NCI-H2196 (cell line): ENCODE measurements at regions not wholly inside any gene's neighbourhood (a gene's known extent, or its start where the extent isn't known, plus 50 kb on each side); places are given as distances from the start of the nearest gene placed in this dataset.

Experiments
- DNase-seq: peaks from one replicate; lab custom pipeline; 2025; ENCODE audit not compliant: unreplicated experiment; lab: John Stamatoyannopoulos, UW

DNA sequence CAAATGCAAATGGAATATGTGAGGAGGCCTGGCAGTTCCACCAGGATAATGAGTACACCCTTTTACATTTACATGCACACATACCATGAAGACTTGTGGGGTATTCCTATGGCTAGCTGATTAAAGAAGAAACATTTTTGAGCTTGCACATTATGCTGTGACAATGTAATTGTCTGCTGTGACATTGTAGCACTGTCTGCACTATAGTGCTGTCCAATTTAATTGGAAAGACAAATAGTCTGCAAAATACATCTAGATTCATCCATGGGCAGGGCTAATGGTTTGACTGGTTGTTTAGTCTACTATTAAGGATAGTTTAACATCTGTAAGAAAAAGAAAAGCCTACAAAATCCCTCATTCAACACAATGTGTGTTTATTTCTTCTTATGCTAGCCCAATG, 1005.6 kb upstream of the LRFN5 start:
- DNase-seq: no peak

DNA sequence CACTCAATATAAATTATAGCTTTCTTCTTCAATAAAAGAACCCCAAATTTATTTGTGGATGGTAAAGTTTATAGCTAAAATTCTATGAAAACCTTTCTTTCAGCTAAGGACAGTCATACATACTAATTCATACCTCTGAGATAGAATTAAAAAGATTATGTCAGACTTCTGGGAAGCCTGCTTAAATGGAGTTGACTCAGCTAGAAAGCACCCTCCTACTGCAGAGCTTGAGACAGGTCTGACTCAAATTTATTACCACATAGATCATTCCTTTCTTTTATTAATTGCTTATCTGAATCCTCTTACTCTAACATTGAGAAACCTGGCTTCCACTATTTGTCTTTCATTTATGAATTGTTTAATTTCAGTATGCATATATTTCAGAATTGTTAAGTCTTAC, 1007.0 kb upstream of the LRFN5 start:
- DNase-seq: no peak

DNA sequence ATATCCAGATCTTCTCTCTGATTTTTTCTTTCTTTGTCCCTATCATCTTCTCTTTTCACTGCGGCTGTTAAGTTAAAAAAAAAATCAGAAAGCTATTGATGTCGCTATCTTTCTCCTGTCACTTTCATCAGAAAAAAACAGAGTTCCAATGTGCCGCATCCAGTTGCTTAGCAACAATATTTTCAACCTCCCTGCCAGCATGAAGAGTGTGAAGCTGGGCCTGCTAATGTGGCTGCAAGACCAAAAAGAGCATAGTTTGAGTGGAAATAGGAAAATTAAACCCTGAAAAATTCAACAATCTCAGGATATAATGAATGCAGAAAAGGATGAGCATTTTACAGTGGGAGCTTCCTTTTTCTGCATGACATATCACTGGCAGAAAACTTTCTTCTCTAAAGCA, 1025.4 kb upstream of the LRFN5 start:
- no peak for DNase-seq

DNA sequence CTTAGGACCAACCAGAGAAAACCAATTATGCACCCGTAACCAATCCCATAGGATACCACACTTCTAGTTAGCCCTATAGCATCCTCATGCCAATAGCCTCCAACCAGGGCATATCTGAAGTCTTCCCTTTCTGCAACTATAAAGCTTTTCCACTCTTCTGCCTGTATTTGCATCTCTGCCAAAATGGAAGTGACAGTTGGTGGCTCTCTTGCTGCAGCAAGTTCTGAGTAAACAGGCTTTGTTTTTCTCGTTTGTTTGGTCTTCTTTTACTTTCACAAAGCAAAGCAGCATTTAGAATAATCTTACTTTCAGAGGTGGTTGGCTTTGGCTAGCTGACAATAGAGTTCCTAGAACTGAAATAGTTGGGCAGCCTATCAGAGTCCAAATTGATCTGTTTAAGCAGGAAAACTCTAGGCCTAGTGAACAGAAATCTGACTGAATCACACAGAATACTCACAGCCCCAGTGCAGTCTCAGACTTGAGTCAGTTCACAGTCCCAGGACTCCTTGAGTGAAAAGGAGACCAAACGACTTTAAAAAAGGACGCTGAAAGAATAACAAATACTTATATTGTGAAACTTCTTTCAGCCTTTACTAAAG, 1029.7 kb upstream of the LRFN5 start:
- no peak for DNase-seq

DNA sequence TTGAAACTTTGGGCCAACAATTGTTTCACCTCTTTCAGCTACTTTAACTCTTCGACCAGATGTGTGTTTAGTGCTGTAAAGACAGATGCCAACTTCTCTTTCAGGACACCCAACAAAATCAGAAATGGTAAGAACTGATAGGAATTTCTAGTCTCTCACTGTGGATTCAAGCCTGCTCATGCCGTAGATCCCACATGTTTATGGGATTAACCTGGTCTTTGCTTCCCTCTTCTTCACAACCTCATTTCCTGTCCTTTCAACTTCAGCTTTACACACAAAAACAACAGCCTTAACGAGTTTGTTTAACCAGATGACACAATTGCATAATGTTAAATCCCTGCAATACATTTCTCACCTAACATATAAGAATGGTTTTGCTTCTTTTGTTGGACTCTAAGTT, 1031.9 kb upstream of the LRFN5 start:
- no peak for DNase-seq

DNA sequence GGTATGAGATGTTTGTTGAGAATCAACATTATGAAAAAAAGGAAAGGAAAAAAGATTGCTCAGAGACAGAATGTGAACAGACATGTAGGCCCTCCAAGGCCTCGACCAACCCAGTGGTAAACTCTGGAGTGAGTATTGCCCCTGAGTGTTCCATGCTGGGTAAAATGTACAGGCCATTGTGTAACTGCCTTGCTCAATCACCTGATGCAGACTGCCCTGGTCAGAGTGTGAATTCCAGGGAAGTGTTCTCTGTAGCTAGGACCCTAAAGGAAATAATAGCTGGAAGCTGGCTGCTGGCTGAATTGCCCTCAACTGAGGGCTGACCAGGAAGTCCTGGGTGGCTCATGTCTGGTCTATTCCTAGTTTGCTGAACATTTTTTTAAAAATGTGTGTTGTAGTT, 1081.4 kb upstream of the LRFN5 start:
- DNase-seq: no peak

DNA sequence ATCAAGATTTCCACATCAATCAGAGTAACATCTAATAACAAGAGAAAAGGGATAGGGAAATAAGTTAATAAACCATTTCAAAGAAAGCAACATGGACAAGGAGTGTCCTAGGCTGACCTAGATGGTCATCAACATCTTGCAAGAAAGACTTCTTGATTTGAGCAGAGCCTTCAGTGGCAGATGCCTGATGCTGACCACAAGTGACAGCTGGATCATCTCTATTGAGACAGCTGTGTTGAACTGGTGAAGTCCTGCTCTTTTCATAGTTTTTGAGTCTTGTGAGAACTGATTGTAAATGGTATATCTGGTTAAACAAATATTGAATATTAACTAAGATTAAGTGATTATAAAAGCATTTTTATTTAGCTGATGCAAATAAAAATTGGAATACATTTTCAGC, 1083.6 kb upstream of the LRFN5 start:
- DNase-seq: no peak

DNA sequence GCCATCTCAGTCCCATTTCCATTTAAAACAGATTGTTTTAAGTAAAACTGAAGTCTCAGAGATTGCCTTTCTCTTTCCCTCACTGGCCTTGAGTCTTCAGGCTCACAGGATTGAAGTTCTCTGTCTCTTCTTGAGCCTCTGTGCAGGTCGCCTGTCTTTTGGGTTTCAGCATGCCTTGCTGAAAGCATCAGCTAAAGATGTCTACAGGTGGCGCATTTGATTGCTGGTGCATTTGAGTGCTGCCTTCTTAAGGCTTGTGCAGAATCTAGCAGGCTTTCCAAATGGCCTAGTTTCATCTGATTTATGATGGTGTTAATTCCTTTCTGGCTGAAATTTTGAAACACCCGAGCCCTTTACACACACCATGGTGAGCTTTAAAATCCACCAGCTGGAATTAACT, 1062.2 kb upstream of the FBXO33 start:
- DNase-seq: no peak

DNA sequence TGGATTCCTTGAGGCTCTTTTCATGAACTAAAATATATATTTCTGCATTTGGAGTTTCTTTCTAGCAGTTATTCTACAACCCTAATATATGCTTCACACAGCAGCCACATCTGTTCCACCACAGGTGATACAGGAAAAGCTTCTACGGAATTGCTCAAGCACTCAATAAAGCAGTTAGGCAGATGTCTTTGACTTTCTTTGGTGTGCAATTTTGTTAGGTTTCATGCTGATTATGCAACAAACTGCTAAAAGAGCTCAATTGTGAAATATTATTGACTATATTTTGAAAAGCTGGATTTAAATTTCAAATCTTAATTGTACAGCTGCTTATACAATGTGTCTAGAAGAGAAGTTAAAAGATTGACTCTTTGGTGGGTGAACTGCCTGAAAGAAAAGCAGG, 1055.6 kb upstream of the FBXO33 start:
- DNase-seq: no peak

DNA sequence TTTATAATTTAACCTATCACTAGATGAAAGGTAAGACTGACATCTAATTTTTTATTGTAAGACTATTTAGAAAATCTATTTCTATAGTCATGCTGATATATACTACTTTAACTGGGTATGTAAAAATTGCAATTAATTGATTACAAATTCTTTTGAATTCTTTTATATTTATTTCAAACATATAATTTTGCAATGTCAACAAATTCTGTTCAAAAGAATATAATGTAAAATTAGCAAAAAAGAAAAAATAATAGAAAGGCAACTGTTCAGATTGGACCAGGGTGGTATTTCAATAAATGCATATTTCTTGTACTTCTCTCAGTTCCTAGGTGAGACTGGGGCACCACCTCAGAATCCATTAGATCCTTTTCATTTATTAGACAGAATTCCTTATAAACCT, 1053.5 kb upstream of the FBXO33 start:
- DNase-seq: no peak

DNA sequence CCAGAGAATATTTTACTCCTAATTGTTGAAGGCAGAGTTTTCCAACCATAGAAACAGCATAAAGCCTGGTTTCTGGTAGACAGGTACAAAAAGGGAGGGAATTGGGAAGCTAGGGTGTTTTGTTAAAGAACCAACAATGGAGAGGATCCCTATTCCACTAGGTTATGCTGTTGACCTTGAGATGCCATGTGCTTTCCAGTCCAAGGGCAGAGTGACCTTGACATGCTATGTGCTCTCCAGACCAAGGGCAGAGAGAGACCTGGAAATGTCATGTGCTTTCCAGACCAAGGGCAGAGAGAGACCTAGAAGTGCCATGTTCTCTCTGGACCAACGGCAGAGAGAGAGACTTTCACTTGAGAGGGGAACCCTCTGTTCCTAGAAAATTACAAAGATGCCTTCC, 1043.8 kb upstream of the FBXO33 start:
- no peak for DNase-seq

DNA sequence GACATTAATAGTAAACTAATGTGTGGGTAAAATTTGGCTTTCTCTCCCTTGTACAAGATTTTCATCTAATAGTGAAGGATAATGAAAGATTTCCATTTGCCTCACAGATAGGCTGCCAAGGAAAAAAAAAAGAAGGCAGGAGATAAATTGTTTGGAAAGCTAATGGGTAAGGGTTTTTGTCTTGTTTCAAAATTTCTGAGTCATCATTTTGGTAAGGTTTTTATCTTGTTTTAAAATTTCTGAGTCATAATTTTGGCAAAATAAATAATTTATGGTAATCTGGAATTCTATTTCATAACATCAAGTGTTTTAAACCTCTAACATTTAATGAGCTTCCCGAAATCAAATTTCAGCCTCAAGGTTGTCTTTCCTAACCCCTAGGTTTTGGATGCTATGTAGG, 1035.7 kb upstream of the FBXO33 start:
- no peak for DNase-seq

DNA sequence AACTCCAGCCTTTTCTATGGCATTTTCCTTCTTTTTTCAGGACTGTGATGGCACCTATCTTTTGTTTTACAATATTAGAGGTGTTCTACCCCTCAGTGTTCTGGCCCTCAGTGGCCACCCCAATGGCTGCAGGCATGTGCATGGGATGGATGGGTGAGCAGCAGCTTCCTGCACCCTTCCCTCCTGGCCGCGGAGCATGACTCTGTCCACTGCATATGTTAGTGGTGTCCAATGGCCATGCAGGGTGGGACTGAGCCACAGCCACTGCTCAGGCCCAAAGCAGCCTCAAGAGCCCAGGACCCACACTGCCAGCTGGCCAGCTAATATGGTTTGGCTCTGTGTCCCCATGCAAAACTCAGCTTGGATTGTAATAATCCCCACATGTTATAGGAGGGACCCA, 1032.3 kb upstream of the FBXO33 start:
- DNase-seq: no peak

DNA sequence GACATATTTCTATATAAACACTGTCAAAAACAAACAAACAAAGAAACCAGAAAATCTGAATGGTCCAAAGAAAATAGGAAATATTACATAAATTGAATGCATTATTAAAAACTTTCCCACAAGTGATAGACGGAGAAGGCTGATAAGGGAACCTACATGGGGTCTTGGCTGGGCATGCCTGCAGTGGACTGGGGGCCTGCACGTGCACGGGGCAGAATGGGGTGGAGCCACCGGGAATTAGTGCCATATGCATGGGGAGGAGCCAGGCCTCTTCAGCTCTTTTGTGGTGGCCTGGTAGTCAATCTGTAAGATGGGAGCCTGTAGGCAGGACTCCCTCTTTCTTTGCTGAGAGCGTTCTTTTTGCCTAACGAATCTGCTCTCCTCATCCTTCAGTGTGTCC, 1031.7 kb upstream of the FBXO33 start:
- no peak for DNase-seq

DNA sequence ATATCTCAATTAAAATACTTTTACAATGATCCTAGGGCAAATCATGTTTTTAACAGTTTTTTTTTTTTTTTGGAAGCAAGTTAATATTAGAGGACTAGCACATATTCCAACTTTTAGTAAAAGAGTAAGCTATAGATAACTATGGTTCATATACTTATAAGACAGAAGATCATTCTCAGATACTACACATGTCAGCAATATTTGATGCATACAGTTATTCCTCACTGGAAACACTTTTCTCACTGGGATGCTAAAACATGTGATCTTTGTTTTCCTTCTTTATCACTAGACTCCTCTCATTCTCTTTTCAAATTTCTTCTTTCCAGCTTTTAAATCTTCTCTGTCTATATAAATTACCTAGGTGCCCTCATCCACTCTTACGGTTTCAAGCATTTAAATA, 1020.4 kb upstream of the FBXO33 start:
- no peak for DNase-seq

DNA sequence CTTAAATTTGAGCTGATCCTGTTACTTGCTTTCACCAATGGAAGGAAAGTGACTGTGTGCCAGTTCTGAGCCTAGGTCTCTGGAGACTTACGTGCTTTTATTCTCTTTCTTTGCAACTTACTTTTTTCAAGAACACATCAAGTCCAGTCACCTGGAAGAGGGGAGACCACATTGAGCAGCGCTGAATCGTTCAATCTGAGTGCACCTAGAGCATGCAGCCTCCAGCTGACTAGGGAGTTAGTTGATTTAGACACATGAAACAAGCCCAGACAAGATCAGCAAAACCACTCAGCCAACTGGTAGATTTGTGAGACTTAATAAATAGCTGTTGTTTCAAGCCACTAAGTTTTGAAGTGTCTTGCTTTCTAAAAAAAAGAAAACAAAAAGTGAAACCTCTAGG, 1014.8 kb upstream of the FBXO33 start:
- DNase-seq: no peak

DNA sequence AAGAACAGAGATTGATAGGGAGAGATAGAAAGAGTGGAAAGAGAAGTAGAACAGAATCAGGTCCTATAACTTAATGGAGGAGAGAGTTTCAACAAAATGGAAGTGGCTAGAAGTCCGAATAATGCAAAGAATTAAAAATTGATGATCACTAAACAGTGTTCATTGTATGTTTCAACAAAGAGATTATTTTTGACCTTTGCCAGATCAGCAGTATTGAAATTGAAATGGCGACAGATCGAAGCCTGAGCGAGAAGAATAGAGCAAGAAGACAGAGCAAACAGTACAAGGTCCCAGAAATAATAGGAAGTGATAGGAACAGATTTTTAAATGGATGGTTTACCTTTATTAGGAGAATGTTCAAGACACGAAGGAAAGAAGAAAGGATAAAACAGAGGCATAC, 1012.8 kb upstream of the FBXO33 start:
- no peak for DNase-seq

DNA sequence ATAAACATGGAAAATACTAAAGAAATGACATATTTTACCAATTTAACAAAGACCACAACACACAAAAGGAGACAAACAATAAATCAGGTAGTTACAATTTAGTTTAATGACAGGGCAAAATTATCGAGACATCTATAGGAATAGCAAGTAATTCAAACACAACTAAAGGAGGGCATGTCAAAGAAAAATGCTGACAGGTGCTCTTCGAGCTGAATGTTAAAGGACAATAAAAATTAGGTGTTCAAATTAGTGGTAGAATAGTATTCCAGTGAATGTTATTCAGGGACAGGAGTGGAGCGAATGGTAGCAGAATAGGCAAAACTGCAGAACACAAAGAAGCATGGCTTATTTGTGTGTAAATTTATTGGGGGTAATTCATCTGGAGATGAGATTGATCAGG, 1004.3 kb upstream of the FBXO33 start:
- DNase-seq: no peak

DNA sequence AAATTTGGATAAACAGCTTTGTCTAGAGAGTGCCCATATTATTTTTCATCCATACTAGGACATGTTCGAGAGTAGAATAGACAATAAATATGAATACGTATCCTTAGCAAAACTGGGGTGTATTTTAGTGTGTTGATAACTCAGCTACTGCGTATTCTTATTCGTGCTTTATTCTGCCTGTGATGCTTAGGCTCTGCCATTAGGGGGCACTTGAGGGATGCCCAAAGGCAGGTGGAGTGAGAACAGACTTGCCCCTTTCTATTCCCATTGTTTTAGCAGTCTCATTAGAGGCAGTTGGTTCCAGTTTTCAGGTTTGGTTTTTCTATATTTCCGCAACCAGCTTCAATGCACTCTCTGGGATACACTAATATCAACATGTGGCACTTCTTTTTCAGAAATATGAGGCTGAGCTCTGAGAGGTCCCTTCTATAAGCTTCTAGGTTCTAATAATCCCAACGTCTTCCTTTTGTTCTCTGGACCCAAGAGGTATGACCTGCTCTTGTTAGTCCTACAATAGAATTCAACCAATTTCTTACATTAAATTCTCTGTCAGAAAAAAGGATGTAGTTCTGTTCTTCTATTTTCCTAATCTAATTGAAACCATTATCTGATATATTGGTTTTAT, 985.7 kb upstream of the FBXO33 start:
- DNase-seq: peak; percentile 17

DNA sequence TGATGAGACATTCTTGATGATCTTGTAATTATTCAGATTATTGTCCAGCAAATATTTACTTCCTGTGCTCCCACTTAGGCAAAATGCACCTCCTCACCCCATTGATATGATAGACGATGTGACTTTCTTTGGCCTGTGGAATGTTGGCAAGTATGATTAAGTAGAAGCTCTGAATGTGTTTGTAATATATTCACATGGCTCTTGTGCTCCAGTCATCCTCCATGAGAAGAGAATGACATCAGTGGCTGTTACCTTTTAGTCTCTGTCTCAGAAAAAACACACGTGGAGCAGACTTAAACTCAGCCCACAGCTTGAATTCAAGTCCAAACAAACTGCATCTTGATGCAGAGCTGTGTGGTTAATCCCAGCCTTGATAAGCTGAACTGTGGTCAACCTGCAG, 984.3 kb upstream of the FBXO33 start:
- no peak for DNase-seq

DNA sequence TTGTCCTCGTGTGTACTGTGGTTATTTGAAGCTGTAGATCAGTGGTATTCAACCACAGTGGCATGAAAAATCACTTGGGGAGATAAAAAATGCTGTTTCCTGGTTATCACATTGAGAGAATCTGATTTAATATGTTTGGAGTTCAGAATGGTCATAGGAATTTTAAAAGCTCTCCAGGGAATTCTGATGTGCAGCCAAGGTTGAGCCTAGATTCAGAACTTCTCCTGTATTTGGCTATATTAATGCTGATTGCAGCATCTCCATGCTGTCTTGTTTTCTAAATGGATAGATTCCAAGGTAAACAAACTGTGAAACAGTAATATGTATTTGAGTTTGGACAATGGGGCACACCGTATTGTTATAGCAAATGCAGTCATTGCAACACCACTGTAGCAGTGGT, 982.2 kb upstream of the FBXO33 start:
- DNase-seq: no peak

DNA sequence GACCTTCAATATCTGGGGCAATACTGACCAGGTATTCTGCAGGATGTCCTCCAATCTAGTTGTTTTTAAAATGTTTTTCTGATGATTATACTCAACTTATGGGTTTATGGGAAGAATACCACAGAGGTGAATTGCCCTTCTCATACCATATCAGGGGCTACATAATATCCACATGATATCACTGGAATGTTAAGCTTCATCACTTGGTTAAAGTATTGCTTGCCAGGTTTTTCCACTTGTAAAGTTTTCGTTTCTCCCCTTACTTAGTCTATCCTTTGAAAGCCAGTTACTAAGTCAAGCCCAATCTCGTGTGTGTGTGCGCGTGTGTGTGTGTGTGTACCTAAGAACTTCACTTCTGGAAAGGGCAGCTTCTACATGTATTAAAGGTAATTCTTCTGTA, 980.9 kb upstream of the FBXO33 start:
- no peak for DNase-seq

DNA sequence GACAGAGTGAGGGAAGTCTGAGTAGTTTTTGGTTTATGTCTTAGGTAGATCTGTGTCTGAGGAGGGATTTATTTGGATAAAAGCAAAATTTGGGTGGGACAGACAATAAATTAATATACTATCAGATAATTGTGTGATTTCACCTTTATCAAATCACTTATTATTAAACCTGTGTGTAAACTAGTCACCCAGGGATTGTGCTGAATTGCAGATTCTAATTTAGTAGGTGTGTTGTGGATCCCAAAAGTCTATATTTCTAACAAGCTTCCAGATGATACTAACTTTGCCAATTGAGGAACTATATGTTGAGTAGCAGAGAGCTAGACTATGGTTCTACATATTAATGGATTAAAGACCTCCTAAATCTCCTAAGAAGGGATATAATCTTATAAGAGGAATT, 978.5 kb upstream of the FBXO33 start:
- no peak for DNase-seq
